ENCODE measurements at regions not wholly inside any gene's neighbourhood (a gene's known extent, or its start where the extent isn't known, plus 50 kb on each side); places are given as distances from the start of the nearest gene placed in this dataset.

DNA sequence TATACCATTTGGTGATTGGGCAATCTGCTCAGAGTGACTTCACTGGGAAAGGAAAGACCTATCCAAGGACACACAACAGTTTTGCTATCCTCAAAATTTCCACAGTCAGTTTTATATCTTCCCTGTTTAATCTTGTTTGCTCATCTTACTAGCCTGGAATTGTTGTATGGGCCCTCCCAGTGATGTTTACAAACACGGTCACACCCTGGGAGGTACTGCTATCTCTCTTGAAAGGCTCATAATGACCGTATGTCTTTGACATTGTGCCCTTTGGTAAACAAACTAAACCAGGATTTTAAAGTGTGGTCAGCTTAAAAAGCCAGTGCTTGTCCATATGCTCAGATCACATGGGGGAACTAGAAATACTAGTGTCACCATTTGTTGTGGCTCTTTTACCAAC is 277.0 kb downstream of the CDH2 start:
- DNase-seq: no peak

DNA sequence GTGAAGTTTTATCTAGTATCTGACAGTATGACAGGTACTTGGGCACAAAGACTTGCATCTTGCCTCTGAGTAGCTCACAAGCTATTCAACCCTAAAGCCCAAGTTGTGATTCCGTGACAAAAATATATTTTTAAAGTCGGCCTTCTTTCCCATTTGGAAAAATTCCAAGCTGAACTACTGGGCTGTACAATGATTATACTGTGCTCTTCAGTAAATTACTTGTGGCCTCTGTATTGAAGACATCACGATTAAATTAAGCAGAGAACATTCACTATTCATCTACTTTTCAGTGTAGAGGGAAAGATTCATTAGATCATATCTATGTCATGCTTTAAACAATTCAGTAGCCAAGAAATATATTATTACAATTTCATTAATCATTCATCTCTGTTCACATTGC is 282.2 kb downstream of the CDH2 start:
- DNase-seq: no peak

DNA sequence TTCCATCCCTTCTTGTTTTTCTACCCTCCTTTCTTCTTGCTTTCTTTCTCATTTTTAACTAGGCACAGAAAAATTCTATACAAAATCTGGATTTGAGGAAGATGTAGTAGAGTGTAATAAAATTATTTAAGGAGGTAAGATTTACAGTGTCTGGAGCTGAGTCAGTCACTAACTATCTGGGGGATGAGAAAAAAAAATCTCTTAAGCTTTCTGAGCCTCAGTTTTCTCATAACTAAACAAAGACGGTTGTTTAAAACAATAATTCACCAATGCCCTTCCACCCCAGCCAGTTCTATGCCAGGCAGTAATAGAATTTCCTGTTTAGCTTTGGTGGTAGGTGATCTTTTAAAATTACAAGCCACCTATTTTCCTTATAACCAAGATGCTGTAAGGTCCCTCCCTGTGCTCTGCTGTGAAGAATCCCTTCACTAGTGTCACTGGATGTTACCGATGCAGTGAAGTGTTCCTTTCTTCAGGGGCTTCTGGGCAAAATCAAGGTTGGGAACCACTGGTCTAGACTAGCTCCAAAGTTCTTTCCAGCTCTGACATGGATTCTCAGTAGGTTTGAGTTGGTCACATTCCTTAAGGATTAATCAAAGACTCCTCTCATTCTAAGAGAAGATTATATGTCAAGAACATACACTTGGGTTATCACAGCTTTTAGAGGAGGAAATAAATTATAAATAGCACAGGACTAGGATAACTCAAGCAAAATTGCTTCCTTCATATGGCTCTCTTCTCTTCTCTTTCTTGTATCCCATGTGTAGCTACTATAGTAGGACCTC is 289.0 kb downstream of the CDH2 start:
- DNase-seq: no peak

DNA sequence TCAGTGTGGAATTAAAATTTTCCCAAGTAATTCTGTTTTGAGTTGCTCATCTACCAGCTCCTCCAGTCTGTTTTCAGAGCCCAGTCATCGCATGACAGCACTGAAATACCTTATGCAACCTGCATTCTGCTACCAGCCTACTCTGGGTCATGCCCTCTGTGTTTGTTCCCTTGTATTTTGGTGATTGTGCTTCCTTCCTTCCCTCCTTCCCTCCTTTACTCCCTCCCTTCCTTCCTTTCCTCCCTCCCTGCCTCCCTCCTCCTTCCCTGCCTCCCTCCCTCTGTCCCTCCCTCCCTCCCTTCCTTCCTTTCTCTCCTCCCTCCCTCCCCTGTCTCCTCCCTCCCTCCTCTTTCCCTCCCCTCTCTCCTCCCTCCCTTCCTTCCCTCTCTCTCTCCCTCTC is 289.6 kb downstream of the CDH2 start:
- DNase-seq: no peak

DNA sequence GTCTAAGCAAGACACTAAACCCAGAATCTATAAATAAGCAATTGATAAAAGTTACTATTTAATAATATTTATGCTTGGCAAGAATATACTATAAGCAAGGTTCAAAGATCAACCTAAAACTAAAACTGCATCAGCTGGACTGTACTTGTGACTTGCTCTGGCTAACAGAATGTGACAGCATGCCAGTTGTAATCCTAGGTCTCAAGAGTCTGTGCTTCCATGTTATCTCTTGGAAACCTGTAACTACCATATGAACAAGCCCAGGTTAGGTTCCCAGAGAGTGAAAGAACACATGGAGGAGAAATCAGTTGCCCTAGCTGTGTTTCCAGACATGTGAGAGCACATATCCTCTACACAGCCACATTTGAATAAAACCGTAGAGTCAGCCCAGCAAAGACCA is 297.4 kb downstream of the CDH2 start:
- no peak for DNase-seq

DNA sequence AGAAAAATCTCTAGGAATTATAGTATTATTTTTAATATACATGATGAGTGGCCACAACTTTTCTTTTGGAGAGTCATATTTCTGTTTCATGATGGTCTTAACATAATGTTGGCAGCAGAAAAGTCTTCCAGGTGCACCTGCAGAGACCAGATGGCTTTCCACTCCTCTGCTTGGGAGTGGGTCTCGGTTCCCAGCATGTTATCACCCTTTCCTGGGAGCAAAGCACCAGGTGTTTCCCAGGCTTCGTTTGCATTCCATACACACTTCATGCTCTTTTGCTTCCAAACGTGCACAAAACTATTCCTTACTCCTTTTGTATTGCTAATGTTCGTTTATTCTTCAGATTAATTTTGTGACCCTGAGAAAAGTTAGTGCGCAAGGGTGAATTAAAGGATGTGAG is 305.2 kb downstream of the CDH2 start:
- no peak for DNase-seq

DNA sequence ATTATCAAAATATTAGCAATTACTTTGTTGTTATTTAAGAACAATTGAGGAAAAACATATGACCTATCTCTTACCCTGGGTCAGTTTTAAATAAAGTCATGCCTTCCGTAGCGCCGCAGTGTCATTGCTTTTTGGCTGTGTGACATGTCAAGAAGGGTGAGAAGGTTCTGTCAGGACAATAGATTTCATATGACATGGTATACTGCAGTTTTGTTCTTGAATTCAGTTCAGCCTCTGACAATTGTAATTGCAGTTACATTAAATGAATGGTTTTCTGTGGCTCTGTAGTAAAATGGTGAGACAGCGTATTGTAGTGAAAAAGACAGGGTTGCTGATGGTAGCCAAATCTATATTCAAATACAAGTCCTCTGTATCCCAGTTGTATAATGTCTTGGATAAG is 307.2 kb downstream of the CDH2 start:
- no peak for DNase-seq

DNA sequence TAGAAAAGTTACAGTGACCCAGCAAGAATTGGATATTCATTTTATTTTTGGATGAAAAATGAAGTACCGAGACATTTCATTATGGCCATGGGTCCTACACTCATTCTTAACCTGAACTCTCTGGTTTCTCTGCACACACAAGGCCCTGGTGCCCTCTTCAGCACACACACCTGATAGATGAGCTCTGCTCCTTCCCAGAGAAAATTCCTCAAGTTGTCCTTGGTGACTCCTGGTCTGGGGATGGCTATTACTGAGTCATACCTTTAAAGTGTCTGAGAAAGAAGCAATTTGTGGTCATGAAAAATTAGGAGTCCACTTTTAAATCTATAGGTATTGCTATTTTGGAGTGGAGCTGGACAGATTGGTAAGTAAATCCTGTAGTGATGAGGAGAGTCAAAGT is 311.5 kb downstream of the CDH2 start:
- DNase-seq: no peak

DNA sequence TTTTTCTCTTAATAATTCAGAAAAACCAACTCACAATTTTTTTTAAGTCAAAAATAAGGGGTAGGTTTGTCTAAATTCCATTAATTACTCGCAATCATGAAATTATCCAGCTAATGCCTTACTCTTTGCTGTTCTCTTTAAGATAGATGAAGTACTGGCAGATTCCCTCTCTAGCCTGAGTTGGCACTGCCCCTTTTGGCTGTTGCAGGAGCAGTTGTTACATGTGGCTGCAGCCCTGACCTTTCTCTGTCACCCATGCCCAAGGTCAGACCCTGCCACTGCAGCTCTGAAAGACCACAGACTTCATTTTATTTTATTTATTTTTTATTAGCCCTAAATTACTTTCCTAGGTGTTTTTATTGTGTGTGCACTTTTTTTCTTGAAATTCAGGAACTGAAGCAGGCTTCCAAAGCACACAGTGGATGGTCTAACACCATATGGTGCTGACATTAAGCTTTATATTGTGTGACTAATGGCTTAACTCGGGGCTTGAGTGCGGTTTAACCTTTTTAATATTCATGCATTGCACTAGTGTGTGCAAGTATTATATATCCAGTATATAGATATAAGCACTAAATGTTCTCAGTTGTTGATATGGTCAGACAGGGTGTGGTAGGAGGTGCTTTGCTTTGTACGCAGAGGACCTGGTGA is 313.0 kb downstream of the CDH2 start:
- DNase-seq: no peak

DNA sequence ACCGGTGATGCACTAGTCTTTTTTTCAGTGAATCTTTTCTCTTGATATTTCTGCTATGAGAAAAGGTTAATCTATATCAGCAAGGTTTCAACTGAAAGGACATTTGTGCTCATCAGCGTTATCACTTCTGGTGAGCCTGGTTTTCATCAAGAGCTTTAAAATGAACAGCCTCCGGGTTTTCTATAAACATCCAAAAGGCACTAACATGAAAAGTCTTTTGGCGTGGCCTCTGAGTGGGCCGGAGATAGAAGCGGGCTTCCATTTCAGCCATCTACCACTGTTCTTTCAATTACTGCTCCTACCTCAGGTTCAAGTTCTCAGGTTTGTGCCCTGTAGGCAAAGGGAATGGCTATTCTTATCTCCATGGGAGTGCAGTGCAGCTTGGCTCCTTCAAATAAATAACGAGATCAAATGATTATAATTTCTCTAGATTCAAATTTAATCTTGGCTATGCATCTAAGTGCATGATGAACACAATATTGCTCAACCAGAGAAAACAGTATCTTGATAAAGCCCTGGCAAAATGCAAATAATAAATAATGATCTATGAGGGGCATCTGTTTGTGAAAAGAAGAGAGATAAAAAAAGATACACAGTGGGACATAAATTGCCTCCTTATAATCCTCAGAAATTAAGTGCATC is 314.8 kb downstream of the CDH2 start:
- DNase-seq: no peak

DNA sequence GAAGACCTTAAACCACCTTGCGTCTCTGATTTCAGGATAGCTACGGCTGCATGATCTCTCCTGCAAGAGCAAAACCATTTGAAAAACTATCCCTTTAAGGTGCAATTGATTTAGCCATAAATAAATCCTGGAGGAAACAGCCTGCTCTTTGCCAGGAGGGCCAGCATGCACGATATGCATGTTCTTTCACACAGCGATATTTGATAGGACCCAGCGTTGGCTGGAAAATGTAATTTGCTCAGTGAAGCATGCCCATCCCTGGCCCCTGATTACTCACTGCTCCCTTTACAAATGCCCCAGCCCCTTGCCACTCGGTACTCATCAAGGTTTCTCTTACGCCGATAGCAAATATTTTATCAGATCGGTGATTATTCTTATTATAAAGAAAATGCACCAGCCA is 315.4 kb downstream of the CDH2 start:
- DNase-seq: peak; percentile 64

DNA sequence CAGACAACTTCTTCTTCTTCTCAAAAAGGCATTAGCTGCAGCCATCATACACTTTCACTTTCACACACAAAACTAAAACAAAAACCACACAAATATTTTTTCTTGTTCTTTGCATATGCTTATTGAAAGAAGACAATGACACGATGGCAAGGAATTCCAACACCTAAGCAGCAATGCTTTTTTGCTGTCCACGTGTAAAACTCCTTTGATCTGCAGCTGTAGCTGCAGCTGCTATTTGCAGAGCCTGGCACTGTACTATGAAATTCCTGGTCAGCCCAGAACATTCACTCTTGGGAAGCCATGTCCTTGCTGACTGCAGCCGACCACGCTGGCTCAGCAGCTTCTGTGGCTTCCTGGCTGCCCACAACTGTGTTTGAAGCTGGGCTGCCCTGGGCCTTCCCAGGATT is 316.2 kb downstream of the CDH2 start:
- DNase-seq: no peak

DNA sequence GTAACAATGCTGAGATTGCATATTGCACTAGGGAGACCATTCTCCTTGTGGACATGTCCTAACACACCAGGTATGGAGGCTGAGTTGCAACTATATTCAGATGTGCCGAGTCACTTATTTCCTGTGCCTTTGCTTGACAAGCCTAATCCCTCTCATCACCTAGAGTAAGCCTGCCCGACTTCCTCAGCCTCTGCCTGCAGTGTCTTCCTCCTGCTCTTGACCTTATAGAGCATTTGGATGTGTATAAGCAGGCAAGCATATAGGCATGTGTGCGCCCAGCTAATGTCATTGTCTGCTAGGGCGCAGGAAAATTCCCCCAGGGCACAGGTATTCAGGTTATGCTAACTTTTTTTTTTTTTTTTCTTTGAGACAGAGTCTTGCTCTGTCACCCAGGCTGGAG is 316.9 kb downstream of the CDH2 start:
- no peak for DNase-seq

DNA sequence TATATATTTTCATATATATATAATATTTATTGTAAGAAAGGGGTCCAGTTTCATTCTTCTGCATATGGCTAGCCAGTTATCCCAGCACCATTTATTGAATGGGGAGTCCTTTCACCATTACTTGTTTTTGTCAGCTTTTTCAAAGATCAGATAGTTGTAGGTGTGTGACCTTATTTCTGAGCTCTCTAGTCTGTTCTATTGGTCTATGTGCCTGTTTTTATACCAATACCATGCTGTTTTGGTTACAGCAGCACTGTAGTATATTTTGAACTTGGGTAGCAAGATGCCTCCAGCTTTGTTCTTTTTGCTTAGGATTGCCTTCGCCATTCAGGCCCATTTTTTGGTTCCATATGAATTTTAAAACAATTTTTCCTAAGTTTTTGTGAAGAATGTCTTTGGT is 320.1 kb downstream of the CDH2 start:
- DNase-seq: no peak

DNA sequence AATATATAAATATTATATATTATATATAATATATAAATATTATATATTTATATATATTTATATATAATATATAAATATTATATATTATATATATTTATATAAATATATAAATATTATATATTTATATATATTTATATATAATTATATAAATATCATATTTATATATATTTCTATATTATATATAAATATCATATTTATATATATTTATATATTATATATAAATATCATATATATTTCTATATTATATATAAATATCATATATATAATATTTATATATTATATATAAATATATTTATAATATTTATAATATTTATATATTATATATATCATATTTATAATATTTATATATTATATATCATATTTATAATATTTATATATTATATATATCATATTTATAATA is 321.4 kb downstream of the CDH2 start:
- DNase-seq: no peak

DNA sequence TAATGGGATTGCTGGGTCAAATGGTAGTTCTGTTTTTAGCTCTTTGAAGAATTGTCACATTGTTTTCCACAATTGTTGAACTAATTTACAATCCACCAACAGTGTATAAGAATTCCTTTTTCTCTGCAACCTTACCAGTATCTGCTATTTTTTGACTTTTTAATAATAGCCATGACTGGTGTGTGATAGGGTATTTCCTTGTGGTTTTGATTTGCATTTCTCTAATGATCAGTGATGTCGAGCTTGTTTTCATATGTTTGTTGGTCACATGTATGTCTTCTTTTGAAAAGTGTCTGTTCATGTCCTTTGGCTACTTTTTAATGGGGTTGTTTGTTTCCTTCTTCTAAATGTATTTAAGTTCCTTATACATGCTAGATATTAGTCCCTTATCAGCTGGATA is 322.3 kb downstream of the CDH2 start:
- no peak for DNase-seq

DNA sequence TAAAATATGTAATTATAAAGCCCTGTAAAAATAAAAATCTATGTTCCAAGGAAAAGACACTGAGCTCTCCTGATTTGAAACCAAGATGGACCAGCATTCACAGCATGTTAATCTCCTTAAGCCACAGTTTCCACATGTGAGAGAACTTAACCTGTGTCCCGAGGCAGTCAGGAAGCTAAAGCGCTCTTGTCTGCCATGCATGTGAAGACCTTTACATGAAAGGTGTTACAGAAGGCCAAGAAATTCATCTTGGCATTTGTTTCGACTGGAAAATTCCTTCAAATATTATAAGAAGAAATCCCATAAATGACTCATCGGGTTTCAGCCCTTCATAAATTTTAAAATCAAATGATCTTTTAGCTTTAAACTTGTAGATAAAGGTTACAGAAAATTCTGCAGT is 328.6 kb downstream of the CDH2 start:
- no peak for DNase-seq

DNA sequence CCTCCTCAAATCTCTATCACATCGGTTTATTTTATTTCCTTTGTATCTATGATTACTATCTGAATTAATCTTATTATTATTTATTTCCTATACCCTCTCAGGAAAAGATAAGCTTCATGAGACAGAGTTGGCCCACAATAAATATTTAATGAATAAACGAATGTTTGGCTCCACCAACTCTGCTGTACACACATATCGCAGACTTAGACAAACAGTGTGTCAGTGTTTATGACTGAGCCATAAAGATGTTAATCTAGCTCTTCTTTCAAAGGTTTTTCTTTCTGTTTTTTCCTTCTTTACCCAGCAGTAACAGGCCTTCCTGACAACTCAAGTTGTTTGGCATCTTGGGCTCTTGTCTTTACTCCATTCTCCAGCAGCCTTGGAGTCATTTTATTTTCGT is 329.5 kb downstream of the CDH2 start:
- DNase-seq: no peak

DNA sequence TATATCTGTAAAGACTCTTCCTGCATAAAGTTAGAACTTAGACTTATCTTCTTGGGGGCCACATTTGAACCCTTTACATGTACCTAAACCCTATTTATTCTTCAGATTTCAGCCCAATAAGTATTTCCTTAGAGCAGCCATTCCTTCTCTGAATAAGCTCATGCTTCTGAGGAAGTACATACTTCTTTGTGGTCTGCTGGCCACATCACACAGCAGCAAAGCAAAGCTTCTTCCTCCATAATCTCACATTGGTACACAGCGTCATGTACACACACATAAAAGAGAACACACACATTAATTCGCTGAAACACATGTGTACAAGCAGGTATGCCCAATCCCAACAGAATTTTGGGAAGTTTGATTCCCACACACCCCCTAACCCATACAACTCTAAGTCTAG is 331.0 kb downstream of the CDH2 start:
- DNase-seq: no peak

DNA sequence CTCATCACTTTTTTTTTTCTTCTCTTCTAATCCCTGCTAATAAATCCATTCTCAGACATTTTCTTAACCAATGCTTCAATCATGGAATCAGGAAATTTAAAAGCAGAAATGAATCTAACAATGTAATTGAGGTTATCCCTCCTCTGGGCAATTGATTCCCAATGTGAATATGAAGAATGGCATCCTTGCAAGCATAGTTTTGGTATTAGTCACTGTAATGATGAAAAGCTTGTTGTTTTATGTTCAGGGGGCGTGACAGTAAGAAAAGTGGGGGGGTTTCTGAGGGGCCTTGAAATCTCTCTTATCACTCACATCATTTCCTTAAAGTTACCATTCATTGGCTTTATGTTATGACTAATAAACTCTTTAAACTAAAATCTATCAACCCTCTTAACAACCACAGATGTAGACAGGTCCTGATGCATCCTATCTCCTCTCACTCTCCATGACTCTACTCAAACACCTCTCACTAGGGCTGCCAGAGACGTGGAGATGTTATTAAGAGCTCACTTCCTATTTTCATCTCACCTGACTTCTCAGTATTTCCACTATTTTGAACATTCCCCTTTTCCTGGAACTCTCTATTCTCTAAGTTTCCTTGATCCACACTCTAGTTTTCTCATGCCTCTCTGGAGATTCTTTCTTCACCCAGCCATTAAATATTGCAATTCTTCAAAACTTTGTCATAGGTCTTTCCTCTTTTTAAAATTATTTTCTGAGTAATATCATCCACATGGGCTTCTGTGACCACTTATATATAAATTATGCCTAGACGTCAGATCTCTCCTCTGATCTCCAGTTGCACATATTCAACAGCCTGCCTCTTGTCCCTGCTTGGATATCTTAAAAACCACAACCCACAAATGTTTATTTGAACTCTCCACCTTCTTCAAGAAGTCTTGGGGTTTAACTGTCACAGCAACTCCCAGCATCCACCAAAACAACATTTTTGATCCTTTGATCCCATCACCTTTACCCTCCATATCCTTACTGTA is 332.9 kb downstream of the CDH2 start:
- DNase-seq: no peak

DNA sequence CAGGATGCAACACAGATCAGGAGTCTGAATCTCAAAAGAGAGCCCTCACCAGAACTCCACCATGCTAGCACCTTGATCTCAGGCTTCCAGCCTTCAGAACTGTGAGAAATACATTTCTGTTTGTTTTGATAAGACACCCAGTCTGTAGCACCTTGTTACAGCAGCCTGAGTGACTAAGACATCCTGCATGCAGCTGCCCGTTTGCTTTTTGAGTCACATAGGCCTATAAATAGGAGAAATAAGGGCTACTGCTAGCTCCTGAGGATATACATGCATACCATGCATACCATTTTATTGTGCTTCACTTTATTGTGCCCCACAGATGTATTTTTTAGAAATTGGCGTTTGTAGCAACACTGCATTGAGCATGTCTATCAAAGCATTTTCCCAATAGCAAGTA is 337.8 kb downstream of the CDH2 start:
- no peak for DNase-seq

DNA sequence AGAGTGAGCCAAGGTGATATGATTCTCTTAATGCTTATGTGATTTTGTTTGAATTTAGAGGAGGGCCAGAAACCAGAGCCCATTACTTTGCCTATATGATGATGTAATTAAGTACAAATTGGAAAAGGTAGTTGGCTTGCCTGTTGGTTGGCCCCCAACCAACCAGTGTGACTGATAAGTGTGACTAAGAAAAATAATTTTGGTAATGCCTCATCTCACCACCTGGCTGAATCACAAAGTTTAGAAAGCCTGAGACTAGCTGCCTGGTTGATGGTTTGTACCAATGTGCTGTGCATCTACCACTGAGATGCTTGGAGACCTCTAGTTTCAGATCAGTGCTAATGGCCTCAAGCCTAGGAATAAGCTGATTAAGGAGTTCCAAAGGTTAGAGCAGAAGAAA is 338.7 kb downstream of the CDH2 start:
- no peak for DNase-seq

DNA sequence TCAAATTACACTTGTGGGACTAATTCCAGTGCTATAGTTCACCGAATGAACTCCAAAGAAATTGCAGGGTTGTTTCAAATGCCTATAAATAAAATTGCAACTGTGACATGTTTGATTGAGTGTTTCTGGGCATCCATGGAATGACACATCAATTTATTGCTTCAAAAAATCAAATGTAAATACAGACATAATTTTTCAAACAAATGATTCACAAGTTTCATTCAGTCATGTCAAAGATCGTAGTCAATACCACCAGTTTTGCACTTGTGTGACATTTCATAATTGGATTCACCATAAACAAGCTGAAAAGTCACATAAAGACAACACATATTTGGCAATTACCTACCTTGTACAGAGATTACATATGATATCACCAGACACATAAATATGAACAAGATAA is 350.8 kb downstream of the CDH2 start:
- DNase-seq: no peak

All from NCI-H1436 (cell line).